NOMO-1 (cell line): ENCODE measurements at regions not wholly inside any gene's neighbourhood (a gene's known extent, or its start where the extent isn't known, plus 50 kb on each side); places are given as distances from the start of the nearest gene placed in this dataset.
"Not testable (repeated sequence)": the region's sequence is repeated elsewhere in the genome, so short reads cannot be mapped to it uniquely, and the experiment has no call there.

Source experiments
- DNase-seq, 2 experiments: peaks; one replicate each; lab custom pipeline; 2025; ENCODE audit not compliant: unreplicated experiment in 2 of 2; lab: John Stamatoyannopoulos, UW

- not testable (repeated sequence) for DNase-seq
Observed at GRCh38 chr5:124017321-124017720, 505.3 kb downstream of the CSNK1G3 start.

- DNase-seq, result no peak
Observed at GRCh38 chr5:124007675-124008398, 495.9 kb downstream of the CSNK1G3 start.

- DNase-seq, result no peak
Observed at GRCh38 chr5:124001036-124001615, 489.1 kb downstream of the CSNK1G3 start.

- DNase-seq, result no peak
Observed at GRCh38 chr5:124000538-124000937, 488.6 kb downstream of the CSNK1G3 start.

GRCh38 chr5:123997462-123998215 is 485.7 kb downstream of the CSNK1G3 start:
- DNase-seq, result no peak

- no peak for DNase-seq
Observed at GRCh38 chr5:123997064-123997461, 485.1 kb downstream of the CSNK1G3 start.

GRCh38 chr5:123992641-123993040 is 480.7 kb downstream of the CSNK1G3 start:
- DNase-seq, result no peak

GRCh38 chr5:123987956-123988355 is 476.0 kb downstream of the CSNK1G3 start:
- DNase-seq, result no peak

- DNase-seq, result peak; percentile 72 to 90
Observed at GRCh38 chr5:123976379-123977033, 464.5 kb downstream of the CSNK1G3 start.

GRCh38 chr5:123975521-123975920 is 463.5 kb downstream of the CSNK1G3 start:
- peak; percentile 74 to 76 for DNase-seq

GRCh38 chr5:123966781-123967180 is 454.8 kb downstream of the CSNK1G3 start:
- DNase-seq, result no peak

GRCh38 chr5:123965626-123966025 is 453.6 kb downstream of the CSNK1G3 start:
- no peak for DNase-seq

GRCh38 chr5:123964884-123965283 is 452.9 kb downstream of the CSNK1G3 start:
- no peak for DNase-seq

- no peak for DNase-seq
Observed at GRCh38 chr5:123960526-123960925, 448.5 kb downstream of the CSNK1G3 start.

- peak in 1 of 2 experiments; percentile 17 for DNase-seq
Observed at GRCh38 chr5:123951582-123951977, 439.6 kb downstream of the CSNK1G3 start.

GRCh38 chr5:123950701-123951581 is 439.0 kb downstream of the CSNK1G3 start:
- DNase-seq, result no peak

- DNase-seq, result no peak
Observed at GRCh38 chr5:123949807-123950340, 437.9 kb downstream of the CSNK1G3 start.

GRCh38 chr5:123949043-123949804 is 437.2 kb downstream of the CSNK1G3 start:
- DNase-seq, result no peak

- DNase-seq, result no peak
Observed at GRCh38 chr5:123947797-123948196, 435.8 kb downstream of the CSNK1G3 start.
